ENCODE measurements at regions not wholly inside any gene's neighbourhood (a gene's known extent, or its start where the extent isn't known, plus 50 kb on each side); places are given as distances from the start of the nearest gene placed in this dataset.

- no peak overlapping the region for H3K4me3 ChIP-seq
- H3K27ac ChIP-seq, result no peak overlapping the region
- no peak for TF ChIP-seq CTCF (IDR thresholded peaks at IDR 0.05)
- no peak for DNase-seq (ENCODE audit: low spot score)
These were observed 111.2 kb downstream of the PMAIP1 start for GRCh38 chr18:60010984-60011383.

GRCh38 chr18:60010513-60010912, 110.7 kb downstream of the PMAIP1 start:
- Histone ChIP-seq H3K4me3 (no peak overlapping the region), H3K27ac (no peak overlapping the region)
- no peak for DNase-seq (ENCODE audit: low spot score)
- TF ChIP-seq CTCF (IDR thresholded peaks at IDR 0.05), result no peak

- no peak overlapping the region for H3K27ac ChIP-seq
- no peak for TF ChIP-seq CTCF (IDR thresholded peaks at IDR 0.05)
- no peak for DNase-seq (ENCODE audit: low spot score)
- H3K4me3 ChIP-seq, result no peak overlapping the region
These were observed 107.9 kb downstream of the PMAIP1 start for GRCh38 chr18:60007661-60008060.

- no peak overlapping the region for H3K27ac ChIP-seq
- no peak for DNase-seq (ENCODE audit: low spot score)
- no peak for TF ChIP-seq CTCF (IDR thresholded peaks at IDR 0.05)
These were observed 103.9 kb downstream of the PMAIP1 start for GRCh38 chr18:60003610-60004185.

GRCh38 chr18:59996370-59996966, 96.7 kb downstream of the PMAIP1 start:
- Histone ChIP-seq H3K4me3 (no peak overlapping the region), H3K27ac (no peak overlapping the region)
- DNase-seq (ENCODE audit: low spot score), result no peak
- TF ChIP-seq CTCF (IDR thresholded peaks at IDR 0.05), result no peak

More at GRCh38 chr18:60003610-60004185, 103.9 kb downstream of the PMAIP1 start:
- H3K4me3 ChIP-seq, result no peak overlapping the region

GRCh38 chr18:59994357-59994756, 94.6 kb downstream of the PMAIP1 start:
- TF ChIP-seq CTCF (IDR thresholded peaks at IDR 0.05), result no peak
- no peak overlapping the region for H3K27ac ChIP-seq
- DNase-seq (ENCODE audit: low spot score), result no peak
- H3K4me3 ChIP-seq, result no peak overlapping the region

- no peak overlapping the region for H3K4me3 ChIP-seq
- TF ChIP-seq CTCF (IDR thresholded peaks at IDR 0.05), result no peak
- no peak overlapping the region for H3K27ac ChIP-seq
- no peak for DNase-seq (ENCODE audit: low spot score)
These were observed 93.8 kb downstream of the PMAIP1 start for GRCh38 chr18:59993560-59993959.

All from coronary artery (tissue), 2 donors.